ENCODE measurements at regions not wholly inside any gene's neighbourhood (a gene's known extent, or its start where the extent isn't known, plus 50 kb on each side); places are given as distances from the start of the nearest gene placed in this dataset.

DNA sequence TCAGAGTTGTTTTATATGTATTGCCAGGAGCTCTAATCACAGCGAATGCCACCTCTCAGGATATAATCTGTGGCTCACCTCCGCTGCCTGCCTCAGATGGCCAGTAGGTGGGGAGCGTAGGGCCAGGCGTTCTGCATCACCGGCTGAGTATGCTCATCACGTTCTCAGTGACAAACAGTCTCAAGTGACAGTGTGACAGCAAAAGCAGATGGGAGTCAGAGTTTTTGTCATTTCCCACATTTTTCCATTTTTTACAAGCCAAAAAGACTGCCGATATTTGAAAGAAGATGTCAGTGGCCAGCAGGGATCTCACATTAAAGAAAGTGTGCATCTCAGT, 208.7 kb downstream of the ALDH8A1 start:
- TF ChIP-seq POLR2AphosphoS5 (IDR thresholded peaks at IDR 0.05) (no peak), POLR2A (IDR thresholded peaks at IDR 0.05) (no peak), EP300 (IDR thresholded peaks at IDR 0.05) (no peak)
- TF ChIP-seq, protein P1, sequence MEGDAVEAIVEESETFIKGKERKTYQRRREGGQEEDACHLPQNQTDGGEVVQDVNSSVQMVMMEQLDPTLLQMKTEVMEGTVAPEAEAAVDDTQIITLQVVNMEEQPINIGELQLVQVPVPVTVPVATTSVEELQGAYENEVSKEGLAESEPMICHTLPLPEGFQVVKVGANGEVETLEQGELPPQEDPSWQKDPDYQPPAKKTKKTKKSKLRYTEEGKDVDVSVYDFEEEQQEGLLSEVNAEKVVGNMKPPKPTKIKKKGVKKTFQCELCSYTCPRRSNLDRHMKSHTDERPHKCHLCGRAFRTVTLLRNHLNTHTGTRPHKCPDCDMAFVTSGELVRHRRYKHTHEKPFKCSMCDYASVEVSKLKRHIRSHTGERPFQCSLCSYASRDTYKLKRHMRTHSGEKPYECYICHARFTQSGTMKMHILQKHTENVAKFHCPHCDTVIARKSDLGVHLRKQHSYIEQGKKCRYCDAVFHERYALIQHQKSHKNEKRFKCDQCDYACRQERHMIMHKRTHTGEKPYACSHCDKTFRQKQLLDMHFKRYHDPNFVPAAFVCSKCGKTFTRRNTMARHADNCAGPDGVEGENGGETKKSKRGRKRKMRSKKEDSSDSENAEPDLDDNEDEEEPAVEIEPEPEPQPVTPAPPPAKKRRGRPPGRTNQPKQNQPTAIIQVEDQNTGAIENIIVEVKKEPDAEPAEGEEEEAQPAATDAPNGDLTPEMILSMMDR (IDR thresholded peaks at IDR 0.05) = no peak
